ENCODE measurements at regions not wholly inside any gene's neighbourhood (a gene's known extent, or its start where the extent isn't known, plus 50 kb on each side); places are given as distances from the start of the nearest gene placed in this dataset.
"Not testable (repeated sequence)": the region's sequence is repeated elsewhere in the genome, so short reads cannot be mapped to it uniquely, and the experiment has no call there.

- no peak for DNase-seq (ENCODE audit: low read depth in 1 of 2, low spot score in 1 of 2)
Observed at GRCh38 chr6:15956205-15957106, 172.4 kb upstream of the MYLIP start.

GRCh38 chr6:15955484-15955883 is 173.4 kb upstream of the MYLIP start:
- no peak for DNase-seq (ENCODE audit: low read depth in 1 of 2, low spot score in 1 of 2)

- no peak for DNase-seq (ENCODE audit: low read depth in 1 of 2, low spot score in 1 of 2)
Observed at GRCh38 chr6:15953152-15953880, 175.6 kb upstream of the MYLIP start.

- no peak for DNase-seq (ENCODE audit: low read depth in 1 of 2, low spot score in 1 of 2)
Observed at GRCh38 chr6:15952231-15953151, 176.4 kb upstream of the MYLIP start.

- DNase-seq (ENCODE audit: low read depth in 1 of 2, low spot score in 1 of 2) = no peak
Observed at GRCh38 chr6:15950962-15951569, 177.8 kb upstream of the MYLIP start.

- no peak for DNase-seq (ENCODE audit: low read depth in 1 of 2, low spot score in 1 of 2)
Observed at GRCh38 chr6:15949982-15950381, 178.9 kb upstream of the MYLIP start.

- DNase-seq (ENCODE audit: low read depth in 1 of 2, low spot score in 1 of 2) = no peak
Observed at GRCh38 chr6:15948930-15949900, 179.7 kb upstream of the MYLIP start.

GRCh38 chr6:15947923-15948322 is 181.0 kb upstream of the MYLIP start:
- DNase-seq (ENCODE audit: low read depth in 1 of 2, low spot score in 1 of 2) = no peak

GRCh38 chr6:15947436-15947835 is 181.4 kb upstream of the MYLIP start:
- no peak for DNase-seq (ENCODE audit: low read depth in 1 of 2, low spot score in 1 of 2)

- no peak for DNase-seq (ENCODE audit: low read depth in 1 of 2, low spot score in 1 of 2)
Observed at GRCh38 chr6:15946701-15947385, 182.0 kb upstream of the MYLIP start.

- DNase-seq (ENCODE audit: low read depth in 1 of 2, low spot score in 1 of 2) = no peak
Observed at GRCh38 chr6:15945593-15946159, 183.2 kb upstream of the MYLIP start.

GRCh38 chr6:15943423-15943822 is 185.5 kb upstream of the MYLIP start:
- DNase-seq (ENCODE audit: low read depth in 1 of 2, low spot score in 1 of 2) = no peak

GRCh38 chr6:15941168-15941567 is 187.7 kb upstream of the MYLIP start:
- no peak for DNase-seq (ENCODE audit: low read depth in 1 of 2, low spot score in 1 of 2)

GRCh38 chr6:15938107-15938506 is 190.8 kb upstream of the MYLIP start:
- no peak for DNase-seq (ENCODE audit: low read depth in 1 of 2, low spot score in 1 of 2)

- DNase-seq (ENCODE audit: low read depth in 1 of 2, low spot score in 1 of 2) = no peak
Observed at GRCh38 chr6:15937602-15938001, 191.3 kb upstream of the MYLIP start.

GRCh38 chr6:15936503-15936902 is 192.4 kb upstream of the MYLIP start:
- no peak for DNase-seq (ENCODE audit: low read depth in 1 of 2, low spot score in 1 of 2)

GRCh38 chr6:15935661-15936060 is 193.2 kb upstream of the MYLIP start:
- DNase-seq (ENCODE audit: low read depth in 1 of 2, low spot score in 1 of 2) = no peak

- DNase-seq (ENCODE audit: low read depth in 1 of 2, low spot score in 1 of 2) = not testable (repeated sequence)
Observed at GRCh38 chr6:15931697-15932096, 197.2 kb upstream of the MYLIP start.

- no peak for DNase-seq (ENCODE audit: low read depth in 1 of 2, low spot score in 1 of 2)
Observed at GRCh38 chr6:15930207-15930606, 198.7 kb upstream of the MYLIP start.

Data from activated CD4-positive, alpha-beta T cell treated with anti-CD3 and anti-CD28 coated beads, Interleukin-2, amount 50 U/mL, for 24 hours (primary cell).